Astrocyte of the cerebellum (primary cell): ENCODE measurements at regions not wholly inside any gene's neighbourhood (a gene's known extent, or its start where the extent isn't known, plus 50 kb on each side); places are given as distances from the start of the nearest gene placed in this dataset.
"Not testable (repeated sequence)": the region's sequence is repeated elsewhere in the genome, so short reads cannot be mapped to it uniquely, and the experiment has no call there.

Experiments
- DNase-seq: peaks from one replicate; pipeline ENCODE4 v3.0.0-alpha.2; 2011; ENCODE audit warnings: low read depth
- H3K4me3 ChIP-seq: 2 replicates; pipeline ENCODE4 v1.5.1; 2011; ENCODE audit warnings: mild to moderate bottlenecking, low read depth, low read length, moderate library complexity
- CTCF ChIP-seq: IDR thresholded peaks from 2 replicates; pipeline ENCODE4 v1.5.1; 2012; ENCODE audit warnings: low read length, low read depth, moderate library complexity, mild to moderate bottlenecking; ENCODE audit errors: missing control alignments
- in situ Hi-C: cut with HindIII; loops from 2 replicates; pipeline ENCODE4 v1.10.0; 2017; ENCODE audit warnings: low sequenced_read_pairs

DNA sequence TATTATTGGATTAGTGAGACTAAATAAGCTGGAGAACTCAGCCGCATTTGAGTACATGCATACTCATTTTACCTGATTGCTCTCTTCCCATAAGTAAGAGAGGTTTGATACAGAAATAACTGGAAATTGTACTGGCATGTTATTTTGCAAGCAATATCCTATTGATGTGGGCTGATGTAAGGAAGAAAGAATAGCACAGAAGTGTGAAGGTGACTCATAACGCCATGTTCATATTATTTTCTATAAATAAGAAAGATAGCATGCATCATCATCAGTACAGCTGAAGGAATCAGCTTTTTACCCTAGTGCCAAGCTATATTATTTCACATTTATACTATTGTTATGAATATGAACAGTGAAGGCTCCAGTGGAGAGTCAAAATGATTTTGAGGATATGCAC lies 138.3 kb upstream of the FAM47A start:
- TF ChIP-seq CTCF: no peak
- in situ Hi-C loops: no loop called here
- no peak for DNase-seq
- H3K4me3 ChIP-seq: no peak overlapping the region

- DNase-seq: no peak
- TF ChIP-seq CTCF: no peak
- no peak overlapping the region for H3K4me3 ChIP-seq
- in situ Hi-C loops: no loop called here
Measured at GRCh38 chrX:34238896-34239295, 106.8 kb upstream of the FAM47A start.

GRCh38 chrX:34230156-34230555 lies 98.0 kb upstream of the FAM47A start:
- in situ Hi-C loops, H3K4me3 ChIP-seq, DNase-seq: not testable (repeated sequence)

DNA sequence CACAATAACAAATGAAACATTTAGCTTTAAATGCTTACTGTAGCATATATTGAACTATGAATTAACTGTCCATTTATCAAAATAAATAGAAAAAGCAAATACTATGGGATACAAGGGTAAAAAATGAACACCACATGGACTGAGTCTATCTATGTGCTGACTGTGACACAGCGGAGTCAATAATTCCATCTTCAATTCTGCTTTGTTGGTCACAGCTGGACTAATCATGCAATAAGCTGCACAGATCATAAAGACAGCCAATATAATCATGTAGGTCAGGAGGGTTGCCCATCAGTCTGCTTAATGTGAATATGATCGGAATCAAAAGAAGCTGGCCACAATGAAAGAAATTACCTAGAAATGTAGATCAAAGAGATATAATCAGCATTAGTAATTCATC lies 95.7 kb upstream of the FAM47A start:
- TF ChIP-seq CTCF: no peak
- DNase-seq: no peak
- H3K4me3 ChIP-seq: no peak overlapping the region
- in situ Hi-C loops: no loop called here

DNA sequence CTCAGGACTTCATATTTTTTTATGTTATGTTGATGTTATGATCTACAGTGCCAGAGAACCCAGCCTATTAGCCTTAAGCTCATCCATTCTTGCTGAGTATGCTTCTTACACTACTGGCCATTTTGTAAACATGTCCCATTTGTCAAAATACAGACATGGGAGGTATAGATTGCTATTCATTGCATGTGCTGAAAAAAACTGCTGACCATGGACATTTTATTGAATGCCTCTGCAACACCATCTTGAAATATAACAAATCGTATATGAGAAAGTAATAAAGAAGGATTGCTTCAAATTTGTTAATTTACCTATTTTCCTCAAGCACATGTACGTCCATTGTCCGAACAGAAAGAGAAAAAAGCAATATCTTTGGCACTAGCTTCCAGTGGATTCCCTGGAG lies 91.5 kb upstream of the FAM47A start:
- in situ Hi-C loops: no loop called here
- no peak overlapping the region for H3K4me3 ChIP-seq
- TF ChIP-seq CTCF: no peak
- no peak for DNase-seq

- in situ Hi-C loops: no loop called here
- H3K4me3 ChIP-seq: no peak overlapping the region
- TF ChIP-seq CTCF: no peak
- DNase-seq: no peak
Measured at GRCh38 chrX:34218063-34218462, 85.9 kb upstream of the FAM47A start.

- no peak for DNase-seq
- in situ Hi-C loops: no loop called here
- no peak for TF ChIP-seq CTCF
- H3K4me3 ChIP-seq: no peak overlapping the region
Measured at GRCh38 chrX:34197946-34198345, 65.8 kb upstream of the FAM47A start.
